Lung (tissue), 11 donors: ENCODE measurements at regions not wholly inside any gene's neighbourhood (a gene's known extent, or its start where the extent isn't known, plus 50 kb on each side); places are given as distances from the start of the nearest gene placed in this dataset.

Source experiments
- ATAC-seq: fragments of 200-7000 bp; cut with Tn5 transposase; one replicate; pipeline ENCODE4 v1.9.1; 2020; ENCODE audit warnings: moderate number of reproducible peaks; ENCODE audit not compliant: insufficient read depth, low FRiP score
- DNase-seq, 3 donors: peaks; one replicate each; pipeline ENCODE4 v3.0.0-alpha.2; 2013 to 2017
- H3K27ac ChIP-seq, 2 donors: one replicate each; pipeline ENCODE4 v1.5.1; 2013; ENCODE audit warnings: mild to moderate bottlenecking in 2 of 2, moderate library complexity in 2 of 2, control low read depth in 1 of 2, inconsistent platforms in 1 of 2, low read depth in 1 of 2, low read length in 1 of 2
- H3K27me3 ChIP-seq, 3 donors: one replicate each; pipeline ENCODE4 v1.5.1; 2013; ENCODE audit warnings: low read length in 2 of 3; ENCODE audit not compliant: control insufficient read depth in 3 of 3, insufficient read depth in 3 of 3
- H3K36me3 ChIP-seq, 4 donors: one replicate each; pipeline ENCODE4 v1.5.1; 2013; ENCODE audit warnings: low read length in 4 of 4, mild to moderate bottlenecking in 1 of 4, moderate library complexity in 1 of 4; ENCODE audit not compliant: control insufficient read depth in 4 of 4, insufficient read depth in 4 of 4
- H3K4me1 ChIP-seq, 5 donors: one replicate each; pipeline ENCODE4 v1.5.1; 2013; ENCODE audit warnings: low read length in 5 of 5, mild to moderate bottlenecking in 2 of 5, moderate library complexity in 1 of 5; ENCODE audit not compliant: control insufficient read depth in 5 of 5, insufficient read depth in 5 of 5
- H3K4me3 ChIP-seq: one replicate; pipeline ENCODE4 v1.5.1; 2013; ENCODE audit warnings: mild to moderate bottlenecking, control low read depth, moderate library complexity
- H3K9ac ChIP-seq, 2 donors: one replicate each; pipeline ENCODE4 v1.5.1; 2013; ENCODE audit warnings: low read length in 2 of 2, control low read depth in 1 of 2; ENCODE audit not compliant: insufficient read depth in 1 of 2
- H3K9me3 ChIP-seq, 4 donors: one replicate each; pipeline ENCODE4 v1.5.1; 2013; ENCODE audit warnings: low read length in 3 of 4, mild to moderate bottlenecking in 1 of 4, moderate library complexity in 1 of 4; ENCODE audit not compliant: control insufficient read depth in 4 of 4, insufficient read depth in 3 of 4
- CTCF ChIP-seq: IDR thresholded peaks from 2 replicates; pipeline ENCODE4 v1.5.1; 2012; ENCODE audit warnings: mild to moderate bottlenecking; ENCODE audit errors: control extremely low read depth, extremely low read depth
- WGBS, 2 donors: extraction: QIAGEN DNeasy Blood & Tissue Kit; methylation state at CpG; one replicate each; pipeline ENCODE4 v1.1.7; 2013; 5-methylcytosine and 5-hydroxymethylcytosine counted together
- donor health status: control.
- donor health status: control.
- donor health status: Bipolar disorder and iron deficiency.
- donor health status: healthy.
- donor health status: DM: yes; HTN: yes; CAD: no.

DNA sequence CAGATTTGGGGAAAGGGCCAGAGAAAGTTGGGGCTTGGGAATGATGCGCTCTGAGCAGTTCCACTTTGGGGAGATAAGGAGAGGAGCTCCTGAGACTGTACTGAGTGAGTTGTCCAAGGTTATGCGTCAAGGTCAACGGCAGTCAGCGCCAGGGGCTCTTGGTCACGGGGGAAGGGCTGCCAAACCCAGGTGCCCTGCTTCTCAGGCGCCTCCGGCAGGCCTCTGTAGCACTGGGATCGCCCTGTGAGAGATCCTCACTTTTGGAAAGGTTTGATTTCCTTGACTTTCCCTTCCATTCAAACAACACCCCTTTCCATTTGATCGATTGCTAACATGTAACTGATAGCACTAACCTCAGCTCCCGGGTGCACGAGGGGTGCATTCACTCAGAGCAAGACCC is 136.5 kb upstream of the SOX11 start:
- Histone ChIP-seq H3K27ac (no peak overlapping the region), H3K9me3 (peaks cover 0 to 6% (median 0%) of the 10 kb centered on the region in 4 donors), H3K27me3 (no peaks in the 10 kb centered on the region), H3K9ac (no peak overlapping the region), H3K36me3 (no peaks in the 10 kb centered on the region), H3K4me1 (peaks cover 0 to 1% (median 0%) of the 10 kb centered on the region in 5 donors), H3K4me3 (no peak overlapping the region)
- DNase-seq, result no peak
- no peak for ATAC-seq
- 77 to 86% methylated on average over 11 of the region's 11 CpGs for WGBS, 2 donors
- TF ChIP-seq CTCF, result no peak

- TF ChIP-seq CTCF, result no peak
- Histone ChIP-seq H3K36me3 (no peaks in the 10 kb centered on the region), H3K27ac (no peak overlapping the region), H3K9me3 (peaks cover 0 to 4% (median 0%) of the 10 kb centered on the region in 4 donors), H3K9ac (no peak overlapping the region), H3K27me3 (no peaks in the 10 kb centered on the region), H3K4me3 (no peak overlapping the region), H3K4me1 (peaks cover 0 to 4% (median 0%) of the 10 kb centered on the region in 5 donors)
- DNase-seq (peak in 1 of 3 donors; percentile 59), ATAC-seq (no peak)
- WGBS, 2 donors, result 58 to 64% methylated on average over 8 of the region's 8 CpGs
Observed at GRCh38 chr2:5561006-5561405, 131.2 kb upstream of the SOX11 start.

- peaks cover 0 to 4% (median 0%) of the 10 kb centered on the region in 5 donors for H3K4me1 ChIP-seq
- H3K9ac ChIP-seq, result no peak overlapping the region
- DNase-seq (peak in 1 of 3 donors; percentile 29), ATAC-seq (no peak)
- no peak overlapping the region for H3K27ac ChIP-seq
- no peaks in the 10 kb centered on the region for H3K27me3 ChIP-seq
- H3K9me3 ChIP-seq, result peaks cover 0 to 4% (median 0%) of the 10 kb centered on the region in 4 donors
- WGBS, 2 donors, result 84 to 86% methylated on average over 13 of the region's 13 CpGs
- TF ChIP-seq CTCF, result no peak
- H3K4me3 ChIP-seq, result no peak overlapping the region
- H3K36me3 ChIP-seq, result no peaks in the 10 kb centered on the region
Observed at GRCh38 chr2:5562426-5562825, 129.8 kb upstream of the SOX11 start.

DNA sequence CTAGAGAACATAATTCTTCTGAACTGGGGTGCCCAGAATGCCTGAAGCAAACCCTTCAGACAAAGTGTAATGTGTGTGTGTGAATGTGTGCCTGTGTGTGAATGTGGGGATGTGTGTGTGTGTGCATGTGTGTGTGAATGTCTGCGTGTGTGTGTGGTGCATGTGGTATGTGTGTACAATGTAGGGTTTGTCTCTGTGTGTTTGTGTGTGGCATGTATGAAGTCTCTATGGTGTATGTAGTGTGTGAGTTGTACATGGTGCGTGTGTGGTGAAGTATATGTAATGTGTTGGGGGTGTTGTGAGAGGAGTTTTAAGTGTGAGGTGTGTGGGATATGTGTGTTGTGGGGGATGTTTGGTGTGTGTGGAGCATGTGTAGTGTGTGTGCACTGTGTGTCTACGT is 129.3 kb upstream of the SOX11 start:
- 92 to 94% methylated on average over 3 of the region's 3 CpGs for WGBS, 2 donors
- DNase-seq (no peak), ATAC-seq (no peak)
- Histone ChIP-seq H3K9me3 (peaks cover 0 to 4% (median 0%) of the 10 kb centered on the region in 4 donors), H3K9ac (no peak overlapping the region), H3K27ac (no peak overlapping the region), H3K36me3 (no peaks in the 10 kb centered on the region), H3K4me3 (no peak overlapping the region), H3K4me1 (peaks cover 0 to 4% (median 0%) of the 10 kb centered on the region in 5 donors), H3K27me3 (no peaks in the 10 kb centered on the region)
- TF ChIP-seq CTCF, result no peak
